ENCODE measurements at regions not wholly inside any gene's neighbourhood (a gene's known extent, or its start where the extent isn't known, plus 50 kb on each side); places are given as distances from the start of the nearest gene placed in this dataset.

- WGBS (ENCODE audit: insufficient coverage), result no CpG with 5 or more reads among the region's 1 CpG
- no peak overlapping the region for H3K4me2 ChIP-seq (replicated peaks; ENCODE audit: low read depth, low read length, poor library complexity, severe bottlenecking)
- Mint-ChIP-seq H3K9me3 (ENCODE audit: insufficient read depth) (peaks cover 2% of the 10 kb centered on the region), H3K27ac (no peak overlapping the region), H3K4me1 (no peaks in the 10 kb centered on the region), H3K4me3 (no peak overlapping the region), H3K27me3 (peaks cover 3% of the 10 kb centered on the region)
- no peak overlapping the region for H3K9ac ChIP-seq (ENCODE audit: low read length)
- H3K4me1 ChIP-seq (ENCODE audit: control insufficient read depth in 2 of 2, insufficient read depth in 2 of 2, low read length in 2 of 2), result no peaks in the 10 kb centered on the region
- intact Hi-C loops (cut with micrococcal nuclease), result no loop called here
- no peaks in the 10 kb centered on the region for H3K79me2 ChIP-seq (ENCODE audit: control insufficient read depth, insufficient read depth, low read length)
- no peak overlapping the region for H3K4me3 ChIP-seq (ENCODE audit: control extremely low read depth in 1 of 5, extremely low read depth in 1 of 5, insufficient read depth in 1 of 5, low read depth in 2 of 5, low read length in 4 of 5)
- TF ChIP-seq EZH2 (IDR thresholded peaks at IDR 0.05; ENCODE audit: borderline replicate concordance, insufficient read depth, low read depth, low read length, poor library complexity, severe bottlenecking) (no peak), CTCF (IDR thresholded peaks at IDR 0.05) (no peak)
- no peak for ATAC-seq (ENCODE audit: low read depth)
- H3K27ac ChIP-seq (ENCODE audit: low read length in 2 of 2), result no peak overlapping the region
- H3K27me3 ChIP-seq (replicated peaks in 1 of 4; ENCODE audit: control extremely low read depth in 1 of 4, control insufficient read depth in 3 of 4, insufficient read depth in 4 of 4, low read length in 3 of 4), result no peaks in the 10 kb centered on the region
- H3K9me3 ChIP-seq (ENCODE audit: control extremely low read depth in 1 of 3, control insufficient read depth in 2 of 3, insufficient read depth in 1 of 3, low read length in 2 of 3), result no peaks in the 10 kb centered on the region
- no peaks in the 10 kb centered on the region for H4K20me1 ChIP-seq (ENCODE audit: control insufficient read depth, insufficient read depth, low read length, poor library complexity, severe bottlenecking)
- ChIA-PET POLR2A (no interaction called here), CTCF (no interaction called here)
- H3K36me3 ChIP-seq (replicated peaks in 1 of 2; ENCODE audit: control extremely low read depth in 1 of 2, control insufficient read depth in 1 of 2, extremely low read depth in 1 of 2, insufficient read depth in 2 of 2, low read length in 1 of 2), result no peaks in the 10 kb centered on the region
- no peak overlapping the region for H2AFZ ChIP-seq (ENCODE audit: insufficient read depth, low read depth, low read length, poor library complexity, severe bottlenecking)
- DNase-seq, result no peak
Measured at GRCh38 chr7:132019703-132020102, 463.3 kb upstream of the PODXL start.

- ATAC-seq (ENCODE audit: low read depth), result no peak
- Histone ChIP-seq H3K4me3 (ENCODE audit: control extremely low read depth in 1 of 5, extremely low read depth in 1 of 5, insufficient read depth in 1 of 5, low read depth in 2 of 5, low read length in 4 of 5) (no peak overlapping the region), H3K36me3 (replicated peaks in 1 of 2; ENCODE audit: control extremely low read depth in 1 of 2, control insufficient read depth in 1 of 2, extremely low read depth in 1 of 2, insufficient read depth in 2 of 2, low read length in 1 of 2) (no peaks in the 10 kb centered on the region), H2AFZ (ENCODE audit: insufficient read depth, low read depth, low read length, poor library complexity, severe bottlenecking) (no peak overlapping the region), H3K4me2 (replicated peaks; ENCODE audit: low read depth, low read length, poor library complexity, severe bottlenecking) (no peak overlapping the region), H3K27me3 (replicated peaks in 1 of 4; ENCODE audit: control extremely low read depth in 1 of 4, control insufficient read depth in 3 of 4, insufficient read depth in 4 of 4, low read length in 3 of 4) (no peaks in the 10 kb centered on the region), H3K9me3 (ENCODE audit: control extremely low read depth in 1 of 3, control insufficient read depth in 2 of 3, insufficient read depth in 1 of 3, low read length in 2 of 3) (peaks cover 0 to 9% (median 0%) of the 10 kb centered on the region in 3 donors), H3K27ac (ENCODE audit: low read length in 2 of 2) (no peak overlapping the region), H3K9ac (ENCODE audit: low read length) (no peak overlapping the region), H3K79me2 (ENCODE audit: control insufficient read depth, insufficient read depth, low read length) (no peaks in the 10 kb centered on the region), H3K4me1 (ENCODE audit: control insufficient read depth in 2 of 2, insufficient read depth in 2 of 2, low read length in 2 of 2) (no peaks in the 10 kb centered on the region), H4K20me1 (ENCODE audit: control insufficient read depth, insufficient read depth, low read length, poor library complexity, severe bottlenecking) (no peaks in the 10 kb centered on the region)
- H3K27me3 Mint-ChIP-seq, result no peaks in the 10 kb centered on the region
- ChIA-PET POLR2A (no interaction called here), CTCF (no interaction called here)
- no peaks in the 10 kb centered on the region for H3K4me1 Mint-ChIP-seq
- intact Hi-C loops (cut with micrococcal nuclease), result no loop called here
- 87% methylated on average over 3 of the region's 4 CpGs for WGBS (ENCODE audit: insufficient coverage)
- peaks cover 9% of the 10 kb centered on the region for H3K9me3 Mint-ChIP-seq (ENCODE audit: insufficient read depth)
- TF ChIP-seq CTCF (IDR thresholded peaks at IDR 0.05), result no peak
- no peak for TF ChIP-seq EZH2 (IDR thresholded peaks at IDR 0.05; ENCODE audit: borderline replicate concordance, insufficient read depth, low read depth, low read length, poor library complexity, severe bottlenecking)
- DNase-seq, result no peak
- no peak overlapping the region for H3K27ac Mint-ChIP-seq
- H3K4me3 Mint-ChIP-seq, result no peak overlapping the region
Measured at GRCh38 chr7:132009778-132010177, 453.4 kb upstream of the PODXL start.
